ENCODE measurements at regions not wholly inside any gene's neighbourhood (a gene's known extent, or its start where the extent isn't known, plus 50 kb on each side); places are given as distances from the start of the nearest gene placed in this dataset.
A peak's percentile ranks its signal among the peaks of the same experiment; 100 is the strongest.
"Not testable (repeated sequence)": the region's sequence is repeated elsewhere in the genome, so short reads cannot be mapped to it uniquely, and the experiment has no call there.

DNA sequence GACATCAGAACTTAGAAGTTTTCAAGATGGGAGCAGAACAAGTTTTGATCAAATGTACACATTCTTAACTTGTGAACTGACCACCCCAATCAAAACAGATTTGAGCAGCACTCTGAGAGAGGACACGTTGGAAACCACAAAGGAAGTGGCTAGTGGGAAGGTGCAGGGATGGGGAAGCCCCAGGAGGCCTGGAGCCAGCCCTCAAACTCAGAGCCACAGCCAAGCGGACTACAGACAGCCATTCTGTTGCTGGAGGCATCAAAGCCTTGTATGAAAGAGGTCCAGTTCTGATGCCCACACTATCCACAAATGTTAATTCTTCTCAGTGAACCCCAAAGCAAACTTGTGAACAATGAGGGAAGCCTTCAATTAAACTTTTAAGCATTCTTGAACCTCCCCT lies 143.6 kb upstream of the RAB4A start:
- Histone ChIP-seq H3K27me3 (no peaks in the 10 kb centered on the region), H3K4me3 (no peak overlapping the region), H3K4me1 (peaks cover 41% of the 10 kb centered on the region), H3K36me3 (no peaks in the 10 kb centered on the region), H3K9me3 (replicated peaks) (no peaks in the 10 kb centered on the region), H3K27ac (peak overlapping the region; percentile 2; the same call in 1 of the 2 replicates)
- DNase-seq = peak; percentile 53 to 76

DNA sequence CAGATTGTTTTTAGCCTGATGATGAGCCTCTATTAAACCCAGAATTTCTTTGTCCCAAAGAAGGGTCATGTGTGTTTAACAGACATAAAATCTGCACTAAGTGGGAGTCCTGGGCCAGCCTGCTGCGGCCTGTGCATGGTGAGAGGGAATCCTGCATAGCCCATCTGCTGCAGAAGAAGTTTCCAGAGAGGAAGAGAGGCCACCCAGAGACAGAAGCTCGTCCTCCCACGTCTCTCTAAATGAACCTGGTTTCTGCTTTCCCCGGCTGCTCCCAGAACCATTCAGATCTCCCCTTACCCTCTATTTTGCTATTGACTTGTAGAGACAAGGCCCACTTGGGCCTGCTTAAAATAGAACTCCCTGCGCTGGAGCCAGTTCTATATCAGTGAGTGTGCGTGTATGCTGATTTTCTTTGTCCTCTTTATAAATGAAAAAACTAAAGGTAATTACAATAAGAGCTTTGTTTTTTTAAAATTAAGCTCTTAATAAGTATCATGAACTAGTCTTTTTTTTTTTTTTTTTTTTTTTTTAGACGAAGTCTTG lies 142.8 kb upstream of the RAB4A start:
- Histone ChIP-seq H3K4me1 (peaks cover 41% of the 10 kb centered on the region), H3K27me3 (no peaks in the 10 kb centered on the region), H3K27ac (no peak overlapping the region; the same call in 1 of the 2 replicates), H3K36me3 (no peaks in the 10 kb centered on the region), H3K9me3 (replicated peaks) (no peaks in the 10 kb centered on the region), H3K4me3 (no peak overlapping the region)
- DNase-seq = no peak

DNA sequence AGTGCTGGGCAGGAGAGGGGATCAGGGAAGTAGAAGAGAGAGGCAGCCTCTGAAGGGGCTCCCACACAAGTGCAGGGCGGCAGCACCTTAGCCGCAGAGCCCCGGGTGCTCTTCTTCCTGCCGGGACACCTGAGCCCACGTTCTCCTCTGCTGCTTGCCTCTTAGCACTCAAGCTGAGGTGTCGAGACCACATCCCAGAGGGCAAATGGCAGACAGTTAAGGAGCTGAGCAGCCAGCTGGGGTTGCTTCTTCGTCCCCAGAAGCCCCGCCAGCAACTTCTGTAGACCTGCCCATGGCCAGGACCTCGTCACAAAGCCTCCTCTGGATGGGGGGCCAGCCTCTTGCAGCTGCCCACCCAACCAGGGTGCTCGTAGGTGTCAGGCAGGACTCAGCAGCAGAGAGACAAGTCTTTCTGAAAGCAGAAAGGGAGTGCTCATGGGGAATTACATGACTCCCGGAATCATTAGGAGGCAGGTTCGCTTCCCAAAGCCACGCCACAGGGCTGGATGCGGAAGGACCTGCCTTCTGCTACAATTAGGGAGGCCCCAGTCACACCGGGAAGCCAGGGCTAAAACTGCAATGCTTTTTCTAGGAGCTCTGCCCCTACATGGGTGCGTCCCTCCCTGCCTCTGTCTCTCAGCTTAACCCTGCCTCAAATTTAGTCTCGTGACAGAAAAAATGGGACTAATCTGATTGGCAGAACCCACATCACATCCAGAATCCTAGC lies 141.4 kb upstream of the RAB4A start:
- no peak overlapping the region for H3K4me3 ChIP-seq
- DNase-seq = no peak
- peak overlapping the region; percentile 95 for H3K27ac ChIP-seq
- no peaks in the 10 kb centered on the region for H3K27me3 ChIP-seq
- peaks cover 7% of the 10 kb centered on the region for H3K9me3 ChIP-seq (replicated peaks)
- H3K4me1 ChIP-seq = peaks cover 41% of the 10 kb centered on the region
- H3K36me3 ChIP-seq = no peaks in the 10 kb centered on the region

DNA sequence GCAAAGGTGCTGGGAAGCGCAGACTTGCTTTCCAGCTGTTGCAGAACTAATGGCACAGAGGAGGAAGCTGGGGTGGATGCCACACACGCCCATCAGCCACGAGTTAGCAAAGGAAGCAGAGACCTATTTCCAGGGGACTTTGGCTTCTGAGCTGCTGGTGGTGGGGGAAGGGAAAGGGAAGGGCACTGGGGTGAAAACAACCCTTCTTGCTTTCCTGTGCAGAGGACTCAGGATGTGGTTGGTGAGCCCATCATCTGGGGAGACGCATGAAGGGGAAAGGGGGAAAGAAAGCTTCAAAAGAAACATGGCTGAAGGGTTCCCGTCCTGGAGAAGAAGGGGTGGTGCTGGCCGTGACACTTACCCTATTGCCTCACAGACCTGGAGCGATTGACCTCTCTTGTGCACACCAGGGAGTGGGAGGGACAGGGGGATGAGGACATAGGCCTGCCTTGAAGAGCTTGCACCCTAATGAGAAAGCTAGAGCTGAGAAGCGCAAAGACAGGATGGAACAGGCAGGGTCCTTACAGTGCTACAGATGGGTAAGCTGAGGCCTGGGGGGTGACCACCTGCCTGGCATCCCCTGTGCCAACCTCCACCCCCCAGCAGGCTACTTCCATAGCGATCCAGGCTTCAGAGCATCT lies 140.8 kb upstream of the RAB4A start:
- peak; percentile 92 to 96 for DNase-seq
- Histone ChIP-seq H3K36me3 (no peaks in the 10 kb centered on the region), H3K27me3 (no peaks in the 10 kb centered on the region), H3K4me1 (peaks cover 41% of the 10 kb centered on the region), H3K9me3 (replicated peaks) (peaks cover 9% of the 10 kb centered on the region), H3K4me3 (no peak overlapping the region), H3K27ac (peak overlapping the region; percentile 95)

DNA sequence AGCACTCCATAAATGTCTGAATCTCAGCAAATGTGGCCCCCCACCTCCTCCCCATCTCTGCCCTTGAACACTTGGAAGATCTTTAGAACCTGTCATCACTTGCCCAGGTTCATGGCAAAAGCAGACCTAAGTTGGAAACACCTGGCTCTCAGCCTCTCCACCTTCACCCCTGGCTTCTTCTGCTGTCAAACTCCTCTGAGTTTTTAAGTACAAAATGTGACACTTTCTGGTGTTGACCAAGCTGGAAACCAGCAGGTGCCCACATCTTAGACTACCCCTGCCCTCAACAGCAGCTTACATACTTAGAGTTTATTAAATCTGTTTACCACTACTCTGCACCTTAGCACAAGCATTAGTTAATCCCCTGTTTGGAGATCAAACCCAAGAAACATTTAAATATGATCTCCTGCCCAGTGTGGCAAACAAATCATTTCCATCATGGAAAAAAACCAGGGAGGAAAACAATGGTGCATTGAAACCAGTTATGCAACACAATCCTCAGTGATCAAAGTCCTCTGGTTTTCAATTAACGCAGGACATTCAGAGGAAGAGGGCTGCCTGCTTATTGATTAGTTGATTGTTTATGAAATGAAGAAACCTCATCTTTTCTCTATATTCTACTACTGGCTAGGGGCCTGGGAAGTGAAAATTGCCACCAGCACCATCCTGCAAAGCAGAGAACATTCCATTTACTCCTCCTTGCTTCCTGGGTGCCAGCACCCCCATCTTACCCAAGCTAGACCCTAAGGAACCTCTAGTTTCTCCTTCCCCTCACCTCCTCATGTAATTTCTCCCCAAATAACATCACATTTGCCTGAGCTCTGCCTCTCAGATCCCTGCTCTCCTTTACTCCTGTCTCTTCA lies 139.4 kb upstream of the RAB4A start:
- Histone ChIP-seq H3K27ac (no peak overlapping the region), H3K4me3 (no peak overlapping the region), H3K27me3 (no peaks in the 10 kb centered on the region)

DNA sequence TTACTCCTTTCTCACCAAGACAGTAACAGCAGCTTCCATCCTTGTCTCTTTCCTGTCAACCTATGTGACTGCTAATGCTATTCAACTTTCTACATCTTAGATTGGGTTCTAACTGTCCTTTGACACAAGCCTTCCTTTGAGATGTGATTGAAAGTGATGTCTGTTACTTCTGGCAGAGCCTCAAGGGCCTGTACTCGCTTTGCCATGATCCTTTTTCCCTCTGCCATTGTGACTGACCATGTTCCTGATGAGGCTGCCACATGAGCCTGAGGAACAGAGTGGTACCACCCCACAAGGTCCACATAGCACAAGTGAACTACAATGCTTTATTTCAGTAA lies 138.8 kb upstream of the RAB4A start:
- Histone ChIP-seq H3K4me3 (no peak overlapping the region), H3K27me3 (no peaks in the 10 kb centered on the region), H3K9me3 (replicated peaks) (peaks cover 16% of the 10 kb centered on the region), H3K4me1 (peaks cover 38% of the 10 kb centered on the region), H3K36me3 (no peaks in the 10 kb centered on the region), H3K27ac (no peak overlapping the region)
- no peak for DNase-seq

More for the DNA sequence above, 139.4 kb upstream of the RAB4A start:
- peaks cover 16% of the 10 kb centered on the region for H3K9me3 ChIP-seq (replicated peaks)
- peaks cover 41% of the 10 kb centered on the region for H3K4me1 ChIP-seq
- DNase-seq = no peak
- H3K36me3 ChIP-seq = no peaks in the 10 kb centered on the region

DNA sequence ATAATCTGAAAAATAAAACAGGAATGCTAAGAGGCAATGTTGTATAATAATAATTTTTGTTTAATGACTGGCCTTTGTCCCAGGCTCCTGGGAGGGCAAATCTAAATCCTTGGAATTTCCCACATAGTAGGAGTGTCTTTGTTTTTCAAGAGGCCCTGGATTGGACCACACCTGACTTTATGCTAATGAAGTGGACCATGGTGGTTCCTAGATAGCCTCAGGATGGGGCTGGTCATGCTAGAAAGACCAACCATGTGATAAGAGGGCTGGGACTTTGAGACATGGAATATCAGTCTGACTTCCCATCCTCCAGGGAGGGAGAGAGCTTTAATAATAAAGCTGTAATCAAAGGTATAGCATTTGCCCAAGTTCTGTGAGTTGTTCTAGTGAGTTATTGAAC lies 138.2 kb upstream of the RAB4A start:
- Histone ChIP-seq H3K4me3 (no peak overlapping the region), H3K27ac (no peak overlapping the region), H3K9me3 (replicated peaks) (peaks cover 16% of the 10 kb centered on the region), H3K27me3 (no peaks in the 10 kb centered on the region), H3K36me3 (no peaks in the 10 kb centered on the region), H3K4me1 (peaks cover 35% of the 10 kb centered on the region)
- no peak for DNase-seq

DNA sequence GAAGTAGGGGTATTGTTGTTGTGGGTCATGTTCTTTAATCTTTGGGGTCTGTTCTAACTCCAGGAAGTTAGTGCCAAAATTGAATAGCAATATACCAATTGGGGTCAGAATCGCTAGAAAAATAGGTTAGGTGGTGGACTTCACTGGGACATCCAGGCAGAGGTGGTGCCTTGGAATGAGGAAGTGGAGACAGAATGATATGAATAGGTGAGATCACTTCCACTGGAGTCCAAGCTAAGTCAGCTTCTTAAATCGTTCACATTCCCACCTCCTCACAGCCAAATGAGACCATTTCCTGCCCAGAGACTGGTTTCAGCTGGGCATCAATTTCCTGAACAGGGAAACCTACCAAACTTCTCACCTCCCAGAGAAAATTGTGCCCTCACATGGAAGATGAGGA lies 137.8 kb upstream of the RAB4A start:
- no peak for DNase-seq
- Histone ChIP-seq H3K9me3 (replicated peaks) (peaks cover 16% of the 10 kb centered on the region), H3K4me1 (peaks cover 35% of the 10 kb centered on the region), H3K36me3 (no peaks in the 10 kb centered on the region), H3K27me3 (no peaks in the 10 kb centered on the region), H3K4me3 (no peak overlapping the region), H3K27ac (no peak overlapping the region)

DNA sequence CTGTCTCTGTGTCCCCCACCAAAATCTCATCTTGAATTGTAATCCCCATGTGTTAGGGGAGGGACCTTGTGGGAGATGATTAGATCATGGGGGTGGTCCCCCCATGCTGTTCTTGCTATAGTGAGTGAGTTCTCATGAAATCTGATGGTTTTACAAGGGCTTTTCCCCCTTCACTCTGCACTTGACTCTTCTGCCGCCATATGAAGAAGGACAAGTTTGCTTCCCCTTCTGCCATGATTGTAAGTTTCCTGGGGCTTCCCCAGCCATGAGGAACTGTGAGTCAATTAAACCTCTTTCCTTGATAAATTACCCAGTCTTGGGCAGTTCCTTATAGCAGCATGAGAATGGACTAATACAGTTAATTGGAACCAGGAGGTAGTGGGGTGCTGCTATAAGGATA lies 137.1 kb upstream of the RAB4A start:
- Histone ChIP-seq H3K27ac (no peak overlapping the region), H3K9me3 (replicated peaks) (peaks cover 16% of the 10 kb centered on the region), H3K4me3 (no peak overlapping the region), H3K27me3 (no peaks in the 10 kb centered on the region), H3K36me3 (no peaks in the 10 kb centered on the region), H3K4me1 (peaks cover 34% of the 10 kb centered on the region)
- no peak for DNase-seq

DNA sequence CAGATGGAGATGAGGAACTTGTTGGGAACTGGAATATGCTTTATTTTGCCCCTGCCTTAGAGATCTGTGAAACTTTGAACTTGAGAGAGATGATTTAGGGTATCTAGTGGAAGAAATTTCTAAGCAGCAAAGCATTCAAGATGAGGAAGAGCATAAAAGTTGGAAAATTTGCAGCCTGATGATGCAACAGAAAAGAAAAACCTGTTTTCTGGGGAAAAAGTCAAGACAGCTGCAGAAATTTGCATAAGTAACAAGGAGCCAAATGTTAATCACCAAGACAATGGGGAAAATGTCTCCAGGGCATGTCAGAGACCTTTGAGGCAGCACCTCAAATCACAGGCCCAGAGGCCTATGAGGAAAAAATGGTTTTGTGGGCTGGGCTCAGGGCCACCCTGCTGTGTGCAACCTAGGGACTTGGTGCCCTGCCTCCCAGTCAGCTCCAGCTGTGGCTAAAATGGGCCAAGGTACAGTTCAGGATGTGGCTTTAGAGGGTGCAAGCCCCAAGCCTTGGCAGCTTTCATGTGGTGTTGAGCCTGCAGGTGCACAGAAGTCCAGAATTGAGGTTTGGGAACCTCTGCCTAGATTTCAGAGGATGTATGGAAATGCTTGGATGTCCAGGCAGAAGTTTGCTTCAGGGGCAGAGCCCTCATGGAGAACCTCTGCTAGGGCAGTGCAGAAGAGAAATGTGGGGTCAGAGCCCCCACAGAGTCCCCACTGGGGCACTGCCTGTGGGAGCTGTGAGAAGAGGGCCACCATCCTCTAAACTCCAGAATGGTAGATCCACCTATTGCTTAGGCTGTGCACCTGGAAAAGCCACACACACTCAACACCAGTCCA lies 136.3 kb upstream of the RAB4A start:
- not testable (repeated sequence) for H3K4me3 ChIP-seq, DNase-seq, H3K27ac ChIP-seq, H3K36me3 ChIP-seq, H3K27me3 ChIP-seq
- peaks cover 16% of the 10 kb centered on the region for H3K9me3 ChIP-seq (replicated peaks)
- peaks cover 34% of the 10 kb centered on the region for H3K4me1 ChIP-seq

DNA sequence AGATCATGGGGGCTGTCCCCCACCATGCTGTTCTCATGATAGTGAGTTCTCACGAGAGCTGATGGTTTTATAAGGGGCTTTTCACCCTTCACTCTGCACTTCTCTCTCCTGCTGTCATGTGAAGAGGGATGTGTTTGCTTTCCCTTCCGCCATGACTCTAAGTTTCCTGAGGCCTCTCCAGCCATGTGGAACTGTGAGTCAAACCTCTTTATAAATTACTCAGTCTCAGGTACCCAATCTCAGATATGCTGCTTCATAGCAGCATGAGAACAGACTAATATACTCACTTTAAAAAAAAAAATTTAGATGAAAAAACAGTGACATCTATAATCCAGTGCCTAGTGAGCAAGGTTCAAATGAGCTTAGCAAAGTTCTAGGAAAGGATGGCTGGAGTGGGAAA lies 135.1 kb upstream of the RAB4A start:
- Histone ChIP-seq H3K4me1 (peaks cover 34% of the 10 kb centered on the region), H3K27me3 (no peaks in the 10 kb centered on the region), H3K4me3 (no peak overlapping the region), H3K27ac (no peak overlapping the region), H3K36me3 (no peaks in the 10 kb centered on the region), H3K9me3 (replicated peaks) (peaks cover 16% of the 10 kb centered on the region)
- DNase-seq = no peak

DNA sequence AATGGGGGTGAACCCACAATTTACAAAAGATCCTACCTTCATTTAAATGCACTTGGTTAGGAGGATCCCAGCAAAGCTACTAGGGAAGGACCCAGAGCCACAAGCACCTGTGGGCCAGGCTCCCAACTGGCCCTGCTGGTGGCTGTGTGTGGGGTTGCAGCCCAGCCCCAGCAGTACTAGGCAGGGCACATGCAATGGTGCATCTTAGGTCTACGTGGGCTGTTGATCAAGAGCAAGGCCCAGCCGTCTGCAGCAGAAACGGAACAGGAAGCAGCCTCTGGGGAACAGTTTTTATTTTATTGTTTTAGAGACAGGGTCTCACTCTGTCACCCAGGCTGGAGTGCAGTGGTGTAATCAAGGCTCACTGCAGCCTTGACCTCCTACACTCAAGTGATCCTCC lies 134.1 kb upstream of the RAB4A start:
- Histone ChIP-seq H3K9me3 (replicated peaks) (peaks cover 16% of the 10 kb centered on the region), H3K36me3 (no peaks in the 10 kb centered on the region), H3K4me3 (no peak overlapping the region), H3K27ac (no peak overlapping the region), H3K27me3 (no peaks in the 10 kb centered on the region), H3K4me1 (peaks cover 34% of the 10 kb centered on the region)
- no peak for DNase-seq

DNA sequence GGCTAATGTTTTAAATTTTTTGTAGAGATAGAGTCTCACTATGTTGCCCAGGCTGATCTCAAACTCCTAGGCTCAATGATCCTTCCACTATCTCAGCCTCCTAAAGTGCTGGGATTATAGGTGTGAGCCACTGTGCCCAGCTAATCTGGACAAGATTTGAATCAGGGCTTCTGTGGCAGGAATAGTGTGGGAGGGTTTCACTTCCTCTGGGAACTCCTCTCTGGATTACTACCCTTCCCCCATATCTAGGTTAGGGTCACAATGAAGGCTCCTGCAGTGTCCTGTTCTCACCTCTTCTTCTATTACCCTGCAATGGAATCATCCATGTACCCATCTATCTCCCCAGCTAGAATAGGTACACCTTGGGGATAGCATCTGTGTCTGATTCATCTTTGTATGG lies 133.6 kb upstream of the RAB4A start:
- Histone ChIP-seq H3K36me3 (no peaks in the 10 kb centered on the region), H3K27me3 (no peaks in the 10 kb centered on the region), H3K27ac (no peak overlapping the region), H3K4me1 (peaks cover 36% of the 10 kb centered on the region), H3K4me3 (no peak overlapping the region), H3K9me3 (replicated peaks) (peaks cover 16% of the 10 kb centered on the region)
- DNase-seq = no peak

DNA sequence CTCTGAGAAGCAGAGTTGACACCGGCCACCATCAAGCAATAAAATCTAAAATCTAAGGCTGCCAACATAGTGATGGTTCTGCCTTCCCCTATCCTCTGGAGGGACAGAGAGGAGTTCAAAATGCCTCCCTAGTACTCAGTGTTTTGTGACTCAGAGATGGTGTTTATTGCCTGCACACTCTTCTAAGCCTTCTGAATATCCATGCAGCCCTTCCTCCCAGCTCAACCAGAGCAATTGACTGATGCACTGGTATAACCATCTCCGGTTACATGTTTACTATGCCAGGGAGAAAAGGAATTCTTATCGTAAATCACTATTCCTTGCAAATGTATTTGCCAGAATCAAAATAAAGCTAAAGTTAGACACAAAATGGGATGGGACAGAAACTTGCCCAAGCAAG lies 132.9 kb upstream of the RAB4A start:
- no peak overlapping the region for H3K4me3 ChIP-seq
- no peak overlapping the region for H3K27ac ChIP-seq
- peaks cover 16% of the 10 kb centered on the region for H3K9me3 ChIP-seq (replicated peaks)
- DNase-seq = no peak
- H3K4me1 ChIP-seq = peaks cover 36% of the 10 kb centered on the region
- no peaks in the 10 kb centered on the region for H3K36me3 ChIP-seq
- H3K27me3 ChIP-seq = no peaks in the 10 kb centered on the region
